ENCODE measurements at regions not wholly inside any gene's neighbourhood (a gene's known extent, or its start where the extent isn't known, plus 50 kb on each side); places are given as distances from the start of the nearest gene placed in this dataset.

DNA sequence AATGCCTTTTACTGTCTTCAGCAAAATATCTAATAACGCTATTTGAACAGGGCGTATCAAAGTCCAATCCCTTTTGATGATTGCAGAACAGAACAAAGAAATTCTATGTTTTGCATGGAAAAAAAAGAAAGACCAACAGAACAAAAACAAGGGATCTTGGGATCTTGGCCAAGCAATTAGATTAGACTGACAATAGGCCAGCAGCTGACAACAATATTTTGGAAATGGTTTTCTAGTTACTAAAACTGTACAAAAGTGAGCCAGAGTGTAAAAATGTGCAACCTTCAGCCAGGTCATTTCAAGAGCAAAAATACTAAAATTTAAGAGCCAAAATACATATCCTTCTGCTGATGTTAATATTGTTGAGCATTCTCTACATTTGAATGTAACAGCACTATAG, 716.5 kb upstream of the KCND2 start:
- ATAC-seq (ENCODE audit: low read depth): no peak
- no peak overlapping the region for H2AFZ ChIP-seq (replicated peaks; ENCODE audit: low read length, poor library complexity)
- WGBS, 2 experiments (ENCODE audit: extremely low coverage in 2 of 2, insufficient read length in 1 of 2): no CpG with 5 or more reads among the region's 2 CpGs

More for the DNA sequence above, 716.5 kb upstream of the KCND2 start:
- H3K4ac ChIP-seq (ENCODE audit: low read depth, low read length): no peak overlapping the region
- dilution Hi-C loops (cut with HindIII; ENCODE audit: low sequenced_read_pairs, unreplicated experiment): no loop called here
- H2BK5ac ChIP-seq (ENCODE audit: low read depth, low read length, poor library complexity, severe bottlenecking): no peak overlapping the region
- H2BK20ac ChIP-seq (ENCODE audit: low read depth, low read length): no peak overlapping the region
- no peak overlapping the region for H3K4me3 ChIP-seq (ENCODE audit: insufficient read depth, low read depth, low read length)
- ChIA-PET POLR2A (ENCODE audit: unreplicated experiment) (no interaction called here), CTCF (no interaction called here)
- TF ChIP-seq, protein P1, sequence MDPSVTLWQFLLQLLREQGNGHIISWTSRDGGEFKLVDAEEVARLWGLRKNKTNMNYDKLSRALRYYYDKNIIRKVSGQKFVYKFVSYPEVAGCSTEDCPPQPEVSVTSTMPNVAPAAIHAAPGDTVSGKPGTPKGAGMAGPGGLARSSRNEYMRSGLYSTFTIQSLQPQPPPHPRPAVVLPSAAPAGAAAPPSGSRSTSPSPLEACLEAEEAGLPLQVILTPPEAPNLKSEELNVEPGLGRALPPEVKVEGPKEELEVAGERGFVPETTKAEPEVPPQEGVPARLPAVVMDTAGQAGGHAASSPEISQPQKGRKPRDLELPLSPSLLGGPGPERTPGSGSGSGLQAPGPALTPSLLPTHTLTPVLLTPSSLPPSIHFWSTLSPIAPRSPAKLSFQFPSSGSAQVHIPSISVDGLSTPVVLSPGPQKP (IDR thresholded peaks at IDR 0.05; ENCODE audit: borderline replicate concordance, low read depth, low read length): no peak
- TF ChIP-seq CHD1 (IDR thresholded peaks at IDR 0.05; ENCODE audit: low read depth, low read length) (no peak), SMC3 (IDR thresholded peaks at IDR 0.05; ENCODE audit: low read depth, low read length) (no peak)
- no peak overlapping the region for H2AK9ac ChIP-seq (replicated peaks; ENCODE audit: low read depth, low read length, poor library complexity)
- H3K23ac ChIP-seq (ENCODE audit: low read depth, low read length): no peak overlapping the region
- no peak overlapping the region for H3K18ac ChIP-seq (ENCODE audit: low read depth, low read length)
- in situ Hi-C loops (cut with MboI; ENCODE audit: low sequenced_read_pairs): no loop called here
- no peak overlapping the region for H2AK5ac ChIP-seq (ENCODE audit: low read depth, low read length)
- BruUV-seq (replicated peaks): no TSS peak
- no peak overlapping the region for H4K8ac ChIP-seq (ENCODE audit: low read depth in 2 of 2, low read length in 2 of 2)
- H4K91ac ChIP-seq (ENCODE audit: insufficient read depth, low read depth, low read length): no peak overlapping the region
- no peaks in the 10 kb centered on the region for H3K79me1 ChIP-seq (ENCODE audit: low read depth in 1 of 2, low read length in 2 of 2)
- no peaks in the 10 kb centered on the region for H3K27me3 ChIP-seq (ENCODE audit: control insufficient read depth, insufficient read depth, low read length)
- no peak overlapping the region for H3K4me2 ChIP-seq (ENCODE audit: low read depth, low read length)
- no peaks in the 10 kb centered on the region for H3K4me1 ChIP-seq (ENCODE audit: control insufficient read depth, insufficient read depth, low read length)
- no peaks in the 10 kb centered on the region for H3K36me3 ChIP-seq (ENCODE audit: control insufficient read depth, insufficient read depth, low read length)
- H4K20me1 ChIP-seq (ENCODE audit: insufficient read depth, low read length): no peaks in the 10 kb centered on the region
- no peak overlapping the region for H4K5ac ChIP-seq (ENCODE audit: low read depth, low read length)
- H3K9me1 ChIP-seq (ENCODE audit: insufficient read depth, low read length): no peaks in the 10 kb centered on the region
- H3K27ac ChIP-seq (ENCODE audit: insufficient read depth, low read length): no peak overlapping the region
- no peak overlapping the region for H3K14ac ChIP-seq (replicated peaks; ENCODE audit: low read depth, low read length)
- no peak overlapping the region for H2BK120ac ChIP-seq (ENCODE audit: low read depth, low read length)
- H3K9ac ChIP-seq (ENCODE audit: low read depth, low read length): no peak overlapping the region
- no peak overlapping the region for H3K56ac ChIP-seq (ENCODE audit: extremely low read depth, insufficient read depth, low read length)
- DNase-seq: no peak
- H3K9me3 ChIP-seq (ENCODE audit: control insufficient read depth, insufficient read depth, low read length): 0 out of 2 replicates have a peak, but pooled peaks cover 2% of the 10 kb centered on the region
- intact Hi-C loops (cut with micrococcal nuclease): no loop called here
- no peak overlapping the region for H2BK15ac ChIP-seq (ENCODE audit: low read depth, low read length)

Measured in IMR-90 (cell line).